Mesenchymal stem cell (in vitro differentiated cells and primary cell): ENCODE measurements at regions not wholly inside any gene's neighbourhood (a gene's known extent, or its start where the extent isn't known, plus 50 kb on each side); places are given as distances from the start of the nearest gene placed in this dataset.
A peak's percentile ranks its signal among the peaks of the same experiment; 100 is the strongest.

Source experiments
- DNase-seq: peaks from one replicate; pipeline ENCODE4 v3.0.0-alpha.2; 2013
- H2AFZ ChIP-seq: one replicate; pipeline ENCODE4 v1.6.1; 2013; ENCODE audit warnings: low read depth, mild to moderate bottlenecking, control low read depth, inconsistent platforms, low read length, moderate library complexity
- H2AK5ac ChIP-seq: 2 replicates; pipeline ENCODE4 v1.6.1; 2013; ENCODE audit warnings: low read length, moderate library complexity, mild to moderate bottlenecking, inconsistent platforms; ENCODE audit not compliant: severe bottlenecking
- H2BK120ac ChIP-seq: one replicate; pipeline ENCODE4 v1.6.1; 2013; ENCODE audit warnings: low read depth, mild to moderate bottlenecking, inconsistent platforms, low read length, moderate library complexity
- H2BK12ac ChIP-seq, 2 experiments: one replicate each; pipeline ENCODE4 v1.6.1; 2013; ENCODE audit warnings: inconsistent platforms in 2 of 2, low read length in 2 of 2, mild to moderate bottlenecking in 2 of 2, moderate library complexity in 2 of 2, control low read depth in 1 of 2
- H2BK15ac ChIP-seq: one replicate; pipeline ENCODE4 v1.6.1; 2013; ENCODE audit warnings: mild to moderate bottlenecking, low read depth, inconsistent platforms; ENCODE audit not compliant: poor library complexity, severe bottlenecking
- H2BK5ac ChIP-seq: 2 replicates; pipeline ENCODE4 v1.6.1; 2013; ENCODE audit warnings: low read depth, mild to moderate bottlenecking, low read length, control low read depth, inconsistent platforms; ENCODE audit not compliant: poor library complexity, severe bottlenecking
- H3K14ac ChIP-seq, 2 experiments: one replicate each; pipeline ENCODE4 v1.6.1; 2013; ENCODE audit warnings: inconsistent platforms in 2 of 2, low read length in 2 of 2, control low read depth in 1 of 2, mild to moderate bottlenecking in 1 of 2, moderate library complexity in 1 of 2
- H3K18ac ChIP-seq, 2 experiments: one replicate each; pipeline ENCODE4 v1.6.1; 2013; ENCODE audit warnings: inconsistent platforms in 2 of 2, low read length in 2 of 2, control low read depth in 1 of 2, low read depth in 1 of 2, mild to moderate bottlenecking in 1 of 2
- H3K23ac ChIP-seq, 2 experiments: one replicate each; pipeline ENCODE4 v1.6.1; 2013; ENCODE audit warnings: inconsistent platforms in 2 of 2, low read length in 2 of 2, mild to moderate bottlenecking in 2 of 2, moderate library complexity in 2 of 2, control low read depth in 1 of 2
- H3K27ac ChIP-seq: 2 replicates; pipeline ENCODE4 v1.5.1; 2013; ENCODE audit warnings: mild to moderate bottlenecking, moderate library complexity, low read length, control low read depth, inconsistent platforms; ENCODE audit not compliant: poor library complexity, severe bottlenecking
- H3K27me3 ChIP-seq, 2 experiments: 2 replicates each; pipeline versions ENCODE4 v1.6.1 to v1.7.0; 2013; ENCODE audit warnings: low read length in 2 of 2, mild to moderate bottlenecking in 2 of 2, moderate library complexity in 2 of 2, control low read depth in 1 of 2, inconsistent platforms in 1 of 2; ENCODE audit not compliant: control insufficient read depth in 1 of 2, insufficient read depth in 1 of 2
- H3K36me3 ChIP-seq, 2 experiments: 2 replicates each; pipeline versions ENCODE4 v1.6.1 to v1.7.0; 2013; ENCODE audit warnings: low read length in 2 of 2, control low read depth in 1 of 2, inconsistent platforms in 1 of 2, low read depth in 1 of 2, mild to moderate bottlenecking in 1 of 2; ENCODE audit not compliant: insufficient read depth in 2 of 2, control insufficient read depth in 1 of 2
- H3K4ac ChIP-seq, 2 experiments: one replicate each; pipeline ENCODE4 v1.6.1; 2013; ENCODE audit warnings: inconsistent platforms in 2 of 2, low read length in 2 of 2, mild to moderate bottlenecking in 2 of 2, moderate library complexity in 2 of 2, control low read depth in 1 of 2, low read depth in 1 of 2
- H3K4me1 ChIP-seq: 2 replicates; pipeline ENCODE4 v1.6.1; 2013; ENCODE audit warnings: low read depth, low read length, control low read depth; ENCODE audit not compliant: control insufficient read depth, insufficient read depth
- H3K4me2 ChIP-seq: 2 replicates; pipeline ENCODE4 v1.6.1; 2013; ENCODE audit warnings: low read length, mild to moderate bottlenecking, inconsistent platforms; ENCODE audit not compliant: poor library complexity, severe bottlenecking
- H3K4me3 ChIP-seq, 2 experiments: 2 replicates each; pipeline versions ENCODE4 v1.5.1 to v1.7.0; 2013; ENCODE audit warnings: low read length in 2 of 2, mild to moderate bottlenecking in 2 of 2, control low read depth in 1 of 2, low read depth in 1 of 2; ENCODE audit not compliant: insufficient read depth in 1 of 2
- H3K79me1 ChIP-seq: replicated peaks from 2 replicates; pipeline ENCODE4 v1.6.1; 2013; ENCODE audit warnings: mild to moderate bottlenecking, control low read depth, low read length, inconsistent platforms; ENCODE audit not compliant: poor library complexity, severe bottlenecking
- H3K9ac ChIP-seq: 2 replicates; pipeline ENCODE4 v1.7.0; 2013; ENCODE audit warnings: mild to moderate bottlenecking, low read length, moderate library complexity
- H3K9me3 ChIP-seq: 2 replicates; pipeline ENCODE4 v1.7.0; 2013; ENCODE audit warnings: mild to moderate bottlenecking, low read length; ENCODE audit not compliant: control insufficient read depth
- H4K8ac ChIP-seq: one replicate; pipeline ENCODE4 v1.6.1; 2013; ENCODE audit warnings: inconsistent platforms, mild to moderate bottlenecking, low read length, moderate library complexity
- H4K91ac ChIP-seq: one replicate; pipeline ENCODE4 v1.6.1; 2013; ENCODE audit warnings: mild to moderate bottlenecking, low read length, inconsistent platforms
- WGBS: methylation state at CpG from one replicate; pipeline ENCODE4 v1.1.7; 2013; ENCODE audit warnings: mixed read lengths; 5-methylcytosine and 5-hydroxymethylcytosine counted together

DNA sequence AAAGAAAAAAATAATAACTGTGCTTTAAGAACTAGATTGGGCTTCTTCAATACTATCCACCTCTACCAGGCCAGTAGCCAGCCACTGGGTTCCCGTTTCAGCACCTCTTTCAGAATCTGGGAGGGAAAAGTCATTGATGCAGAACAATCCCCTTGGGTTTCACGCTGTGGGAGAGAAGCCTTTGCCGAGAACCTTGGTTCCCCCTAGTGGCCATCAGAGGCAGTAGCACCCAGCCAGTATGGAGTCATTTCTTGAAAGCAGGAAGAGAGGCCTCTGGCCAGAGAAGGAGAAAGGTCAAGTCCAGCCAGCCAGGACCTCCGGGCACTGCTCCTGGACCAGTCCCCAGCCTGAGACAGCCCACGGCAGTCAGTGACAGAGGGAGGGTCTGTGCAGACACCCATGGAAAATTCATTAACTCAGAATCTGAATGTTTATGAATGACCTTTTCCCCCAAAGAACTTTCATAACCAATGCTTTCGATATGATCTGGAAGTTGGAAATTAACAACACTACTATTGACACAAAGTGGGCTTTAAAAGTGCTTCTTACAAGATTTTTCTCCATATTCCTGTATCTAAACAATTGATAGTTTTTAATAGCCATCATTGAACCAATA, 51.2 kb upstream of the CDH5 start:
- Histone ChIP-seq H2BK120ac (no peak overlapping the region), H2BK5ac (no peak overlapping the region)
- WGBS: 1% methylated on average over 5 of the region's 6 CpGs

DNA sequence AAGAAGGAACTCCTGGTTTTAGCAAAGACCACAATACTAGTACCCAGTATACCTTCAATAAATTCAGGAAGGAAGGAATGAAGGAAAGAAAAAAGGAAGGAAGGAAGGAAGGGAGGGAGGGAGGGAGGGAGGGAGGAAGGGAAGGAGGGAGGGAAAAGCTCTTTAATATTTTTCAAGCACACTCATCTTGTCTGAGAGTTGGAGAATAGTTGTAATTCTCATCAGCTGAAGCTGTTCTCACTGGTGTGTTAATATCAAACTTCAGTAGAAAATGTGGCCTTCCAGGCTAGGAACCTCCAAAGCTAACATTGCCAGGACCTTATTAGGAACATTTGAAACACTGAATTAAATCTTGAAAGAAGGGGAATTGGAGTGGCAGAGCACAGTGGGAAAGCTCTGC, 55.2 kb upstream of the CDH5 start:
- DNase-seq: no peak
- H3K27me3 ChIP-seq: peaks cover 38 to 60% of the 10 kb centered on the region in 2 experiments
- no peak overlapping the region for H4K91ac ChIP-seq
- H4K8ac ChIP-seq: no peak overlapping the region
- no peak overlapping the region for H3K9ac ChIP-seq
- H3K4ac ChIP-seq: no peak overlapping the region
- H2BK15ac ChIP-seq: no peak overlapping the region
- H3K4me1 ChIP-seq: peaks cover 2% of the 10 kb centered on the region
- no peak overlapping the region for H3K23ac ChIP-seq
- H2BK12ac ChIP-seq: no peak overlapping the region
- no peak overlapping the region for H3K14ac ChIP-seq
- H3K18ac ChIP-seq: no peak overlapping the region
- no peak overlapping the region for H3K4me3 ChIP-seq
- H3K4me2 ChIP-seq: no peak overlapping the region
- no peak overlapping the region for H2BK120ac ChIP-seq
- no peak overlapping the region for H3K27ac ChIP-seq
- H2AFZ ChIP-seq: no peak overlapping the region
- no peaks in the 10 kb centered on the region for H3K9me3 ChIP-seq
- H2AK5ac ChIP-seq: no peak overlapping the region
- no peaks in the 10 kb centered on the region for H3K79me1 ChIP-seq
- H2BK5ac ChIP-seq: no peak overlapping the region
- H3K36me3 ChIP-seq: no peaks in the 10 kb centered on the region

More for the DNA sequence above, 51.2 kb upstream of the CDH5 start:
- Histone ChIP-seq H3K4me2 (no peak overlapping the region), H3K4me3 (no peak overlapping the region), H3K79me1 (no peaks in the 10 kb centered on the region), H4K91ac (no peak overlapping the region), H3K23ac (no peak overlapping the region), H3K27me3 (peaks cover 21 to 29% of the 10 kb centered on the region in 2 experiments), H3K4me1 (peaks cover 2% of the 10 kb centered on the region), H3K9ac (peak overlapping the region; percentile 12), H2BK12ac (no peak overlapping the region), H3K18ac (no peak overlapping the region), H3K9me3 (no peaks in the 10 kb centered on the region), H3K27ac (no peak overlapping the region), H3K4ac (no peak overlapping the region), H2AK5ac (no peak overlapping the region), H4K8ac (no peak overlapping the region), H3K14ac (no peak overlapping the region), H2BK15ac (no peak overlapping the region), H2AFZ (no peak overlapping the region), H3K36me3 (no peaks in the 10 kb centered on the region)
- DNase-seq: peak; percentile 77

DNA sequence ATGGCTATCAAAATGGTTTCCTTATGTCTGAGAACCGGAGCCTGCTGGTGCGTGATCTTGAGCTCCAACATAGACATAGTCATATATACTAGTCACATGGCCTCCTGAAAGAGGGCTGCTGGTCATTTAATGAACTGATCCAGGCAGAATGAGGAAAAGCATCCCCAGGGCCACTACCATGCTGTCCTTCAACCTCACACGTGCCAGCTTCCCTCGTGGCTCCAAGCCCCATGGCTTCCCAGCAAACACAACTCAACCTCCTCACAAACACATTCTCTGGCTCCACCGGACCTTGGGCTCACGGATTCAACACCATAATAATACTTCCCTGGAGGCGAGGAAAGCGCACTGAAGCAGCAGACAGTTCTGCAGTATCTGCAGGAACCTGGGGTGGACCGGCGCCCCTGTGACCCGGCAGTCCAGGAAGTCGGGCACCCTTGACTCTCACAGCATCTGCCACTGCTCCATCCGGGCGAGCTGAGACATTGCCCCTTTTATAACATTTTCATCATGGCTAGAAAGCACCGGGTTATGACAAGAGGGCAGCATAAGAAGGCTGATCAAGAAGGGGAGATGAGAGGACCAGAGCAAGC, 57.2 kb upstream of the CDH5 start:
- Histone ChIP-seq H4K91ac (no peak overlapping the region), H3K27me3 (peaks cover 48 to 76% of the 10 kb centered on the region in 2 experiments), H3K27ac (no peak overlapping the region), H2BK5ac (no peak overlapping the region), H2AFZ (no peak overlapping the region), H3K9me3 (no peaks in the 10 kb centered on the region), H2AK5ac (no peak overlapping the region), H3K18ac (no peak overlapping the region), H3K23ac (no peak overlapping the region), H3K4me1 (no peaks in the 10 kb centered on the region), H3K4me3 (no peak overlapping the region), H2BK15ac (no peak overlapping the region), H2BK12ac (no peak overlapping the region), H3K14ac (no peak overlapping the region), H3K36me3 (no peaks in the 10 kb centered on the region), H3K79me1 (no peaks in the 10 kb centered on the region), H3K9ac (no peak overlapping the region), H4K8ac (no peak overlapping the region), H2BK120ac (no peak overlapping the region), H3K4me2 (no peak overlapping the region), H3K4ac (no peak overlapping the region)
- DNase-seq: no peak
- WGBS: 92% methylated on average over 15 of the region's 15 CpGs

DNA sequence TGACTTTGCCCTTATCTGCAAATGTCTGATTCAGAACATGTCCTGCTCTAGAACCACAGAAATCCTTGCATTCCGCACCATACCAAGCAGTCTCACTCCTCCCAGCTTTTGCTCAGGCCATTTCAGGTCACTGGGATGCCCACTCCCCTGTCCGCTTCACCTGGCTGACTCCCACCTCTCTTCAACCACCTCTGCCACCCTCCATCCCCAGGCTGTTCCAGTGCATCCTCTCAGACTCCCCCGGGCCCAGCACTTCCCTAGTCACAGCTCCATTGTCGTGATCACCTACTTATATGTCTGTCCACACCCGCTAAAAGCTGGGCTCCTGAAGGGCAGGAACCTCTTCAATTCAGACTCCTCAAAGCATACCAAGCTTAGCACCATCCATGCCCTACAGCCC, 58.4 kb upstream of the CDH5 start:
- Histone ChIP-seq H3K4me1 (no peaks in the 10 kb centered on the region), H3K4me2 (no peak overlapping the region), H3K79me1 (no peaks in the 10 kb centered on the region), H2AFZ (no peak overlapping the region), H3K23ac (no peak overlapping the region), H2BK12ac (no peak overlapping the region), H4K8ac (no peak overlapping the region), H4K91ac (no peak overlapping the region), H2AK5ac (no peak overlapping the region), H2BK15ac (no peak overlapping the region), H3K14ac (no peak overlapping the region), H2BK5ac (no peak overlapping the region), H3K4me3 (no peak overlapping the region), H3K27me3 (peaks cover 44 to 66% of the 10 kb centered on the region in 2 experiments), H3K9ac (no peak overlapping the region), H3K4ac (no peak overlapping the region), H3K18ac (no peak overlapping the region), H3K9me3 (peaks cover under 1% of the 10 kb centered on the region), H3K36me3 (no peaks in the 10 kb centered on the region), H3K27ac (no peak overlapping the region), H2BK120ac (no peak overlapping the region)
- DNase-seq: no peak
- WGBS: 90% methylated on average over 5 of the region's 5 CpGs
